Kidney epithelial cell (primary cell): ENCODE measurements at regions not wholly inside any gene's neighbourhood (a gene's known extent, or its start where the extent isn't known, plus 50 kb on each side); places are given as distances from the start of the nearest gene placed in this dataset.

Source experiments
- DNase-seq: peaks from one replicate; pipeline ENCODE4 v3.0.0-alpha.2; 2010; ENCODE audit warnings: low read depth
- H3K27me3 ChIP-seq: 2 replicates; pipeline ENCODE4 v1.6.0; 2011; ENCODE audit warnings: low read length; ENCODE audit not compliant: control insufficient read depth, insufficient read depth
- H3K36me3 ChIP-seq: 2 replicates; pipeline ENCODE4 v1.5.1; 2011; ENCODE audit warnings: low read length; ENCODE audit not compliant: control insufficient read depth, insufficient read depth
- H3K4me3 ChIP-seq: 2 replicates; pipeline ENCODE4 v1.5.1; 2011; ENCODE audit warnings: low read depth, mild to moderate bottlenecking, control low read depth, low read length
- TF ChIP-seq, protein P1 (sequence below): IDR thresholded peaks from 2 replicates; pipeline ENCODE4 v1.5.1; 2011; ENCODE audit warnings: mild to moderate bottlenecking, moderate library complexity, low read length, control low read depth, inconsistent platforms; ENCODE audit not compliant: insufficient read depth, poor library complexity, severe bottlenecking

DNA sequence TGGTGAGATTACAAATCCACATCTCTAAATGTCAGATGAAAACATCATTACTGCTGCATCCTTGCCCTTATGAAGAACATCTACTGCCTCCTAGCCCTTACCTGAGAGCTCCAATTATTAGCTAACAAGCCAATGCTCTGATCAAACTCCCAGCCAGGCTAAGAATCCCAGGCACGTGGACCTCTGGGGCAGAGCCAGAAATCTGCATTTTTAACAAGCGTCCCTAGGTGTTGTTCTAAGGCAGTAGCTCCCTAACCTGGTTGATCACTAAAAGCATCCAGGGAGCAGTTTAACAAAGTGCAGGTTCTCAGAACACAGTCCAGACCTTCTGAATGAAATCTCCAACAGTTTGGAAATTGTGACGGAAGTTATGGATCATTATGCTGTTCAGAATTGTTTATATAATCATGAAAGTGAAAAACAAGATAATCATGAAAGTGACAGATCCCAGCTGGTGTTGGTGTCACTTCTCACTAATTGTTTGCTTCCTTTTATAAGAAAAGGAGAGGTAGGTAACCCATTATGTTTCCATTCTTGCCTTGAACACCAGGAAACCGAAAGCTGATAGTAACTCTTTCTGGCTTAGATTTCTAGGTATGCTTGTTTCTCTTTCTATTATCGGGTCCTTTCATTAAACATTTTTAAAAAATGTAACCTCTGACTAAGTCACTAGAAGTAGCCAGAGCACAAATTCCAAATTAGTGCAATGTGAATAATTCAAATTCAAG, 216.5 kb upstream of the NR4A3 start:
- no peak for DNase-seq
- TF ChIP-seq, protein P1, sequence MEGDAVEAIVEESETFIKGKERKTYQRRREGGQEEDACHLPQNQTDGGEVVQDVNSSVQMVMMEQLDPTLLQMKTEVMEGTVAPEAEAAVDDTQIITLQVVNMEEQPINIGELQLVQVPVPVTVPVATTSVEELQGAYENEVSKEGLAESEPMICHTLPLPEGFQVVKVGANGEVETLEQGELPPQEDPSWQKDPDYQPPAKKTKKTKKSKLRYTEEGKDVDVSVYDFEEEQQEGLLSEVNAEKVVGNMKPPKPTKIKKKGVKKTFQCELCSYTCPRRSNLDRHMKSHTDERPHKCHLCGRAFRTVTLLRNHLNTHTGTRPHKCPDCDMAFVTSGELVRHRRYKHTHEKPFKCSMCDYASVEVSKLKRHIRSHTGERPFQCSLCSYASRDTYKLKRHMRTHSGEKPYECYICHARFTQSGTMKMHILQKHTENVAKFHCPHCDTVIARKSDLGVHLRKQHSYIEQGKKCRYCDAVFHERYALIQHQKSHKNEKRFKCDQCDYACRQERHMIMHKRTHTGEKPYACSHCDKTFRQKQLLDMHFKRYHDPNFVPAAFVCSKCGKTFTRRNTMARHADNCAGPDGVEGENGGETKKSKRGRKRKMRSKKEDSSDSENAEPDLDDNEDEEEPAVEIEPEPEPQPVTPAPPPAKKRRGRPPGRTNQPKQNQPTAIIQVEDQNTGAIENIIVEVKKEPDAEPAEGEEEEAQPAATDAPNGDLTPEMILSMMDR: no peak
- Histone ChIP-seq H3K36me3 (no peaks in the 10 kb centered on the region), H3K27me3 (no peaks in the 10 kb centered on the region), H3K4me3 (no peak overlapping the region)

DNA sequence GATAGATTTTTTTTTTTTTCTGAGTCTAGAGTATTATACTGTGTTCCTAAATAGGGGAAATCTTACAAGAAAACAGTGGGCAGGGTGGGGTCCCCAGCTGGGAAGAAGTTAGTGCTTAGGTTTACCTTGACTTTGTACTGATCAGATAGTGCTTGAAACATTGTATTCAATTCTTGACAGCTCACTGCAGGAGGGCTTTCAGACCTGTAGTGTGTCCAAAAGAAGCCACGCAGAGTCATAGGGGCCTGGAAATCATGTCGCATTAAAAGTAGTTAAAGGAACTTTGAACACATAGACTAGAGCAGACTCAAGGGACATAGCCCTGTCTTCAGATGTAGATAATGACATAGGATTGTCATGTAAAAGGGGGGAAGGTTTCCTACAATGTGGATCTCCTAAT, 215.4 kb upstream of the NR4A3 start:
- no peak for DNase-seq
- Histone ChIP-seq H3K4me3 (no peak overlapping the region), H3K36me3 (no peaks in the 10 kb centered on the region), H3K27me3 (no peaks in the 10 kb centered on the region)
- TF ChIP-seq, protein P1: no peak

- Histone ChIP-seq H3K4me3 (no peak overlapping the region), H3K36me3 (no peaks in the 10 kb centered on the region), H3K27me3 (no peaks in the 10 kb centered on the region)
- TF ChIP-seq, protein P1: no peak
- DNase-seq: no peak
Observed at GRCh38 chr9:99606957-99607356, 214.7 kb upstream of the NR4A3 start.

- H3K4me3 ChIP-seq: no peak overlapping the region
- no peaks in the 10 kb centered on the region for H3K36me3 ChIP-seq
- H3K27me3 ChIP-seq: no peaks in the 10 kb centered on the region
- TF ChIP-seq, protein P1: no peak
- no peak for DNase-seq
Observed at GRCh38 chr9:99607842-99608448, 213.7 kb upstream of the NR4A3 start.

DNA sequence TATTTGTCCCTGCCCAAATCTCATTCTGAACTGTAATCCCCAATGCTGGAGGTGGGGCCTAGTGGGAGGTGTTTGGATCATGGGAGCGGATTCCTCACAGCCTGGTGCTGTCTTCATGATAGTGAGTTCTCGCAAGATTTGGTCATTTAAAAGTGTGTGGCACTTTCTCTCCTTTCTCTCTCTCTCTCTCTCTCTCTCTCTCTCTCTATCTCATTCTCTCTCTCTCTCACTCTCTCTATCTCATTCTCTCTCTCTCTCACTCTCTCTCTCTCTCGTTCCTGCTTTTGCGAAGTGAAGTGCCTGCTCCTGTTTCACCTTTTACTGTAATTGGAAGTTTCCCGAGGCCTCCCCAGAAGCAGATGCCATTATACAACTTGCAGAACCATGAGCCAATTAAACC, 207.3 kb upstream of the NR4A3 start:
- H3K27me3 ChIP-seq: no peaks in the 10 kb centered on the region
- no peaks in the 10 kb centered on the region for H3K36me3 ChIP-seq
- no peak overlapping the region for H3K4me3 ChIP-seq
- no peak for DNase-seq
- TF ChIP-seq, protein P1: no peak

GRCh38 chr9:99621040-99621439, 200.6 kb upstream of the NR4A3 start:
- no peak overlapping the region for H3K4me3 ChIP-seq
- TF ChIP-seq, protein P1: no peak
- H3K36me3 ChIP-seq: no peaks in the 10 kb centered on the region
- H3K27me3 ChIP-seq: no peaks in the 10 kb centered on the region
- no peak for DNase-seq
